ENCODE measurements at regions not wholly inside any gene's neighbourhood (a gene's known extent, or its start where the extent isn't known, plus 50 kb on each side); places are given as distances from the start of the nearest gene placed in this dataset.
A peak's percentile ranks its signal among the peaks of the same experiment; 100 is the strongest.
"Not testable (repeated sequence)": the region's sequence is repeated elsewhere in the genome, so short reads cannot be mapped to it uniquely, and the experiment has no call there.

DNA sequence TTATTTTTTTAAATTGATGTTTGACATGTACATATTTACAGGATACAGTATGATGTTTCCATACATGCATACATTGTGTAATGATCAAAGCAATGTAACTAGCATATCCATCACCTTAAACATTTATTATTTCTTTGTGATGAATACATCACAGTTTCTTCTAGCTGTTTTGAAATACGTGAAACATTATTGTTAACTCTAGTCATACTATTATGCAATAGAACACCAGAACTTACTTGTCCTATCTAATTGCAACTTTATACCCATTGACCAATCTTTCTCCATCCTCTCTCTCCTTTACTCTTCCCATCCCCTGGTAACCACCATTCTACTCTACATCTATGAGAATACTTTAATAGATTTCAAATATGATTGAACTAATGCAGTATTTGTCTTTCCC is 1942.7 kb downstream of the PCDH9 start:
- intact Hi-C loops (cut with DNase I): no loop called here
- no peak for TF ChIP-seq POLR2A (IDR thresholded peaks at IDR 0.05)
- TF ChIP-seq, protein P1, sequence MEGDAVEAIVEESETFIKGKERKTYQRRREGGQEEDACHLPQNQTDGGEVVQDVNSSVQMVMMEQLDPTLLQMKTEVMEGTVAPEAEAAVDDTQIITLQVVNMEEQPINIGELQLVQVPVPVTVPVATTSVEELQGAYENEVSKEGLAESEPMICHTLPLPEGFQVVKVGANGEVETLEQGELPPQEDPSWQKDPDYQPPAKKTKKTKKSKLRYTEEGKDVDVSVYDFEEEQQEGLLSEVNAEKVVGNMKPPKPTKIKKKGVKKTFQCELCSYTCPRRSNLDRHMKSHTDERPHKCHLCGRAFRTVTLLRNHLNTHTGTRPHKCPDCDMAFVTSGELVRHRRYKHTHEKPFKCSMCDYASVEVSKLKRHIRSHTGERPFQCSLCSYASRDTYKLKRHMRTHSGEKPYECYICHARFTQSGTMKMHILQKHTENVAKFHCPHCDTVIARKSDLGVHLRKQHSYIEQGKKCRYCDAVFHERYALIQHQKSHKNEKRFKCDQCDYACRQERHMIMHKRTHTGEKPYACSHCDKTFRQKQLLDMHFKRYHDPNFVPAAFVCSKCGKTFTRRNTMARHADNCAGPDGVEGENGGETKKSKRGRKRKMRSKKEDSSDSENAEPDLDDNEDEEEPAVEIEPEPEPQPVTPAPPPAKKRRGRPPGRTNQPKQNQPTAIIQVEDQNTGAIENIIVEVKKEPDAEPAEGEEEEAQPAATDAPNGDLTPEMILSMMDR (IDR thresholded peaks at IDR 0.05): no peak
- no peaks in the 10 kb centered on the region for H3K4me1 ChIP-seq
- no peaks in the 10 kb centered on the region for H3K27me3 ChIP-seq
- WGBS, 2 donors: 85 to 94% methylated on average over 1 of the region's 1 CpG
- no peak for ATAC-seq
- DNase-seq: no peak
- H3K4me3 ChIP-seq: no peak overlapping the region
- no peaks in the 10 kb centered on the region for H3K9me3 ChIP-seq
- H3K27ac ChIP-seq: no peak overlapping the region
- no peaks in the 10 kb centered on the region for H3K36me3 ChIP-seq (replicated peaks in 1 of 2; ENCODE audit: insufficient read depth in 1 of 2, low read depth in 2 of 2)

DNA sequence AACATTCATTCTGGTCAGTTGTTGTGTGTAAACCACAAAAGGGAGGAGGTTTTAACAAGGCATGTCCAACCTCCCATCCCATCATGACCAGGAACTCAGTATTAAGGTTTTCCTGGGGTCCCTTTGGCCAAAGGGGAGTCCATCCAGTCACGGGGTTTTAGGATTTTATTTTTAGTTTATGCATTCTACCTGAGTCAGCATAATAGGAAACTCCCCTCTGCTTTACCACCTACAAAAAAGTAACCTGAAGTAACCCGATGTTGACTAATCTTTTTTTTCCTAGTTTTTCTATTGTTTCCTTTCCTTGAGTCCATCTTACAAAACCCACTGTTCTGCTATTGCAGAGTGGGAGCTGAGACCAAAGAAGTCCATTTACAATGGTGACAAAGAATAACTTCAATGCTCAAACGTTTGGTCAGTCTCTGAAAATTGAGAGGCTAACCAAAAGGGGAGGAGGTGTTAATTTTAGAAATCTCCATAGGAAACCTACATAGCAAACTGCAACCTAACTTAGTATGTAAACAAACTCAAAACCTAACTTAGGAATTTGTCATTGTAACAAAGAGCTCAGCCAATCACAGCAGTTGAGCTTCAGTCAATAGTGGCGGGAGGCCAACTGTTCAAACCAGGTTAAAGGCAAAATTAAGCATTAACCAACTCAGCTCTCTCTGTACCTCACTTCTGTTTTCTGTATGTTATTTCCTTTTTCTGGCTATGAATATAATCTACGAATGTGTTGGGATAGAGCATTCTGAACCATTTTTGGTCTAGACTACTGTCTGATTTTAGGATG is 1954.1 kb downstream of the PCDH9 start:
- WGBS, 2 donors: 41 to 49% methylated on average over 5 of the region's 5 CpGs
- Histone ChIP-seq H3K36me3 (replicated peaks in 1 of 2; ENCODE audit: insufficient read depth in 1 of 2, low read depth in 2 of 2) (no peaks in the 10 kb centered on the region), H3K27ac (no peak overlapping the region), H3K27me3 (no peaks in the 10 kb centered on the region), H3K4me1 (no peaks in the 10 kb centered on the region), H3K4me3 (no peak overlapping the region), H3K9me3 (no peaks in the 10 kb centered on the region)
- DNase-seq (peak in 1 of 4 donors; percentile 22), ATAC-seq (no peak)
- intact Hi-C loops (cut with DNase I): no loop called here
- TF ChIP-seq, protein P1 (IDR thresholded peaks at IDR 0.05): no peak
- no peak for TF ChIP-seq POLR2A (IDR thresholded peaks at IDR 0.05)

DNA sequence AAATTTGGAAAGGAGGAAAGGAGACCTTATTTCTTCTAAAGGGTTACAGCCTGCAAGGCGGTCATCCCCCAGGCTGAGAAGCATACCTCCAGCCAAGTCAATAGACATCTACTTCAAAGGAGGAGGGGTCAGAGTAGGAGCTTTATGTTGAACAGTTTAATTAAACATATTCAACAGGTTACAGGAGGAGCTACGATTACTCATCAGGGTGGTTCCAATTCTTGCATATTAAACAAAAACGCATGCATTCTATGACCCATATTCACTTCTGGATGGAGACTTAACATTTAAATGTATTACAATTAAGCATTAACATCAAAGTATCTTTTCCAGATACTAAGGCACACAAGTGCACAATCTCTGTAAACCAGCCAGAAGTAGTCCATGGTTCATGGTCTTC is 1955.0 kb downstream of the PCDH9 start:
- no peak overlapping the region for H3K27ac ChIP-seq
- ATAC-seq (no peak), DNase-seq (no peak)
- no peak overlapping the region for H3K4me3 ChIP-seq
- intact Hi-C loops (cut with DNase I): no loop called here
- no peaks in the 10 kb centered on the region for H3K27me3 ChIP-seq
- 77 to 84% methylated on average over 3 of the region's 3 CpGs for WGBS, 2 donors
- H3K9me3 ChIP-seq: no peaks in the 10 kb centered on the region
- H3K4me1 ChIP-seq: no peaks in the 10 kb centered on the region
- no peak for TF ChIP-seq POLR2A (IDR thresholded peaks at IDR 0.05)
- TF ChIP-seq, protein P1 (IDR thresholded peaks at IDR 0.05): no peak
- no peaks in the 10 kb centered on the region for H3K36me3 ChIP-seq (replicated peaks in 1 of 2; ENCODE audit: insufficient read depth in 1 of 2, low read depth in 2 of 2)

DNA sequence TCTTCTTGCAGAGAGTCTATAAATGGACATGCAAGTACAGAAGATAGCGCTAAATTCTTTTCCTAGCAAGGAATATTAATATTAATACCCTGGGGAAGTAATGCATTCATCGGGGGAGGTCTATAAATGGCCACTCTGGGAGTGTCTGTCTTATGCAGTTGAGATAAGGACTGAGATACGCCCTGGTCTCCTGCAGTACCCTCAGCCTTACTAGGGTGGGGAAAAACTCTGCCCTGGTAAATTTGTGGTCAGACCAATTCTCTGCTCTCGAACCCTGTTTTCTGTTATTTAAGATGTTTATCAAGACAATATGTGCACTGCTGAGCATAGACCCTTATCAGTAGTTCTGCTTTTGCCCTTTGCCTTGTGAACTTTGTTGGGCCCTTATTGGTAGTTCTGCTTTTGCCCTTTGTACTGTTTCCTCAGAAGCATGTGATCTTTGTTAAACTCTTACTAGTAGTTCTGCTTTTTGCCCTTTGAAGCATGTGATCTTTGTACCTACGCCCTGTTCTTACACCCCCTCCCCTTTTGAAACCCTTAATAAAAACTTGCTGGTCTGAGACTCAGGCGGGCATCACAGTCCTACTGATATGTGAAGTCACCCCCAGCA is 1956.2 kb downstream of the PCDH9 start:
- 73 to 74% methylated on average over 6 of the region's 6 CpGs for WGBS, 2 donors
- H3K27me3 ChIP-seq; DNase-seq; H3K4me3 ChIP-seq; H3K9me3 ChIP-seq; ATAC-seq; H3K4me1 ChIP-seq; H3K27ac ChIP-seq; intact Hi-C loops (cut with DNase I); H3K36me3 ChIP-seq (replicated peaks in 1 of 2; ENCODE audit: insufficient read depth in 1 of 2, low read depth in 2 of 2): not testable (repeated sequence)

DNA sequence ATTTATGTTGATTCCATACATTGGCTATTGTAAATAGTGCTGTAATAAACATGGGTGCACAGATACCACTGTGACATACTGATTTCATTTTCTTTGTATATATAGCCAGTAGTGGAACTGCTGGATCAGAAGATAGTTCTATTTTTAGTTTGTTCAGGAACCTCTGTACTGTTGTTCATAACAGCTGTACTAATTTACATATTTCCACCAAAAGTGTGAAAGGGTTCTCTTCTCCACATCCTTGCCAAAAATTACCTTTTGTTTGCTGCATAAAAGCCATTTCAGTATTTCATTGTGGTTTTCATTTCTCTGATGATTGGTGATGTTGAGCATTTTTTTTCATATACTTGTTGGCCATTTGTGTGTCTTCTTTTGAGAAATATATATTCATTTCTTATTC is 1962.1 kb downstream of the PCDH9 start:
- Histone ChIP-seq H3K9me3 (no peaks in the 10 kb centered on the region), H3K4me3 (no peak overlapping the region), H3K36me3 (replicated peaks in 1 of 2; ENCODE audit: insufficient read depth in 1 of 2, low read depth in 2 of 2) (no peaks in the 10 kb centered on the region), H3K4me1 (no peaks in the 10 kb centered on the region), H3K27me3 (no peaks in the 10 kb centered on the region), H3K27ac (no peak overlapping the region)
- TF ChIP-seq POLR2A (IDR thresholded peaks at IDR 0.05): no peak
- TF ChIP-seq, protein P1 (IDR thresholded peaks at IDR 0.05): no peak
- no peak for DNase-seq
- ATAC-seq: no peak
- intact Hi-C loops (cut with DNase I): no loop called here
